HCT116 (cell line): ENCODE measurements at regions not wholly inside any gene's neighbourhood (a gene's known extent, or its start where the extent isn't known, plus 50 kb on each side); places are given as distances from the start of the nearest gene placed in this dataset.

Experiments used
- ATAC-seq: fragments of 200-7000 bp; cut with Tn5 transposase; 2 replicates; pipeline ENCODE4 v1.9.1; 2020; ENCODE audit warnings: mild to moderate bottlenecking, moderate library complexity
- BruUV-seq: library from RNA; stranded (reverse); fragments of 400-500 nt; replicated peaks from 2 replicates; lab custom pipeline; 2021; lab: Mats Ljungman, UMichigan
- CTCF ChIA-PET: fragments of 300-600 bp; sonication (Branson Sonifier 250); formaldehyde crosslinking; loops from one replicate; lab custom pipeline; 2021; ENCODE audit warnings: antibody characterized with exemption; lab: Charles Lee
- POLR2A ChIA-PET: fragments of 300-600, 350-600 bp; sonication (Branson Sonifier 250); formaldehyde crosslinking; loops from one replicate; lab custom pipeline; 2021; ENCODE audit warnings: antibody characterized with exemption; lab: Charles Lee
- RAD21 ChIA-PET, 2 experiments: fragments of 300-600 bp; sonication (Branson Sonifier 250); formaldehyde crosslinking; loops; one replicate each; lab custom pipeline; 2023; ENCODE audit warnings: low total read pairs in 2 of 2; ENCODE audit not compliant: uncharacterized antibody in 2 of 2, unreplicated experiment in 2 of 2, low non-redundant PET in 1 of 2; lab: Charles Lee
- DNase-seq: peaks from one replicate; pipeline ENCODE4 v3.0.0-alpha.2; 2010; ENCODE audit warnings: low read depth, low spot score
- H2AFZ ChIP-seq: fragments of 200-600 bp; shearing (Covaris generic), sonication (generic); 2 replicates; pipeline ENCODE4 v1.6.1; 2017; ENCODE audit warnings: low read depth, mixed run types, mixed read lengths, antibody characterized with exemption, low read length; ENCODE audit not compliant: poor library complexity, severe bottlenecking
- H3K27ac ChIP-seq: 2 replicates; pipeline ENCODE4 v1.5.1; 2012; ENCODE audit warnings: low read depth, low read length
- H3K27me3 ChIP-seq: fragments of 200-600 bp; sonication (generic); 2 replicates; pipeline ENCODE4 v1.6.1; 2016; ENCODE audit warnings: mixed run types, low read length, mixed read lengths; ENCODE audit not compliant: insufficient read depth
- H3K36me3 ChIP-seq, 2 experiments: fragments of 200-500 bp in 1 of 2; fragments of 200-600 bp in 1 of 2; sonication (Bioruptor generic) in 1 of 2; sonication (generic) in 1 of 2; 2 replicates each; pipeline versions ENCODE4 v1.5.1 to v1.6.1; 2014 to 2016; ENCODE audit warnings: low read length in 2 of 2, inconsistent platforms in 1 of 2, mixed read lengths in 1 of 2, mixed run types in 1 of 2; ENCODE audit not compliant: insufficient read depth in 2 of 2, control insufficient read depth in 1 of 2
- H3K4me1 ChIP-seq, 2 experiments: fragments of 200-600 bp in 1 of 2; sonication (generic) in 1 of 2; 2 replicates each; pipeline versions ENCODE4 v1.5.1 to v1.6.1; 2012 to 2017; ENCODE audit warnings: low read length in 2 of 2, inconsistent platforms in 1 of 2, mild to moderate bottlenecking in 1 of 2, mixed read lengths in 1 of 2, mixed run types in 1 of 2, moderate library complexity in 1 of 2; ENCODE audit not compliant: insufficient read depth in 2 of 2, control insufficient read depth in 1 of 2
- H3K4me2 ChIP-seq: fragments of 200-600 bp; sonication (generic); 2 replicates; pipeline ENCODE4 v1.6.1; 2017; ENCODE audit warnings: mixed run types, low read length, mixed read lengths
- H3K4me3 ChIP-seq, 2 experiments: fragments of 200-600 bp in 1 of 2; sonication (generic) in 1 of 2; replicated peaks in 1 of 2; 2 replicates each; pipeline ENCODE4 v1.5.1; 2011 to 2016; ENCODE audit warnings: low read length in 2 of 2, control low read depth in 1 of 2, low read depth in 1 of 2, mild to moderate bottlenecking in 1 of 2, mixed read lengths in 1 of 2, mixed run types in 1 of 2
- H3K79me2 ChIP-seq: fragments of 200-600 bp; sonication (generic); 2 replicates; pipeline ENCODE4 v1.6.1; 2017; ENCODE audit warnings: mild to moderate bottlenecking, mixed run types, low read length, moderate library complexity, mixed read lengths; ENCODE audit not compliant: insufficient read depth
- H3K9ac ChIP-seq: fragments of 200-600 bp; sonication (generic); 2 replicates; pipeline ENCODE4 v1.6.1; 2016; ENCODE audit warnings: low read length, mixed read lengths
- H3K9me2 ChIP-seq: fragments of 200-600 bp; sonication (generic), shearing (Covaris generic); 2 replicates; pipeline ENCODE4 v1.6.1; 2017; ENCODE audit warnings: mixed run types, mild to moderate bottlenecking, moderate library complexity; ENCODE audit not compliant: insufficient read depth
- H3K9me3 ChIP-seq, 2 experiments: fragments of 200-500 bp in 1 of 2; fragments of 200-600 bp in 1 of 2; sonication (Bioruptor generic) in 1 of 2; sonication (generic) in 1 of 2; 2 replicates each; pipeline ENCODE4 v1.6.1; 2014 to 2017; ENCODE audit warnings: low read length in 2 of 2, mixed read lengths in 2 of 2, inconsistent platforms in 1 of 2, low read depth in 1 of 2, mild to moderate bottlenecking in 1 of 2, mixed run types in 1 of 2, moderate library complexity in 1 of 2; ENCODE audit not compliant: control insufficient read depth in 1 of 2, insufficient read depth in 1 of 2
- H4K20me1 ChIP-seq: fragments of 200-600 bp; sonication (generic), shearing (Covaris generic); 2 replicates; pipeline ENCODE4 v1.6.1; 2017; ENCODE audit warnings: mixed run types, mild to moderate bottlenecking, moderate library complexity; ENCODE audit not compliant: insufficient read depth
- CBX3 ChIP-seq: IDR thresholded peaks from 2 replicates; pipeline ENCODE4 v1.6.1; 2012; ENCODE audit warnings: low read depth
- EZH2 ChIP-seq: fragments of 200-600 bp; sonication (generic); IDR thresholded peaks from 2 replicates; pipeline ENCODE4 v1.6.1; 2017; ENCODE audit warnings: antibody characterized with exemption, mixed run types
- POLR2AphosphoS5 ChIP-seq: IDR thresholded peaks from 2 replicates; pipeline ENCODE4 v1.6.1; 2011; ENCODE audit warnings: mild to moderate bottlenecking, low read depth, low read length, moderate library complexity
- REST ChIP-seq: IDR thresholded peaks from 2 replicates; pipeline ENCODE4 v1.6.1; 2012; ENCODE audit warnings: low read depth
- SIN3A ChIP-seq: IDR thresholded peaks from 2 replicates; pipeline ENCODE4 v1.6.1; 2012; ENCODE audit warnings: low read depth
- ZFX ChIP-seq: fragments of 450-650 bp; IDR thresholded peaks from 2 replicates; pipeline ENCODE4 v1.6.1; 2017
- intact Hi-C: fragments of 100-400 bp; cut with micrococcal nuclease; formaldehyde crosslinking; loops from 2 replicates; pipeline ENCODE4 v1.10.0; 2022

DNA sequence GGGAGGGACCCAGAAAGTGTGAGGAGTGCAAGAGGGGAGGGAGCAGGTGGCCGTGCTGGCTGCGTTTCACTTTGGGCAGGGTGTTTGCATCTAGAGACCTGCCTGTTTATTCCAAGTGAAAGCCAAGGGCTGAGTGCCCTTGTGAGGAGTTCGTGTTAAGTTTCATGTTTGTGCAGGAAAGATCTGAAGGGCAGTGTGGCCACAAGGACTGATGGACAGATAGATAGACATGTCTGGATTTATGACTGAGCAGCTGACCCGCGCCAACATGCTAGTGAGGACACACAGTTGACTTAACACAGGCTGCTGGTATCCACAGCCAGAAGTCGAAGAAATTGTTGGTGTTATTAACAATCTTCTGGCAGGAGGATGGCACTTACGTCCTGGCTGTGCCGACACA lies 387.6 kb upstream of the TNP1 start:
- DNase-seq, result no peak
- no peak overlapping the region for H3K4me3 ChIP-seq
- no peaks in the 10 kb centered on the region for H4K20me1 ChIP-seq
- TF ChIP-seq CBX3, result no peak
- TF ChIP-seq ZFX, result no peak
- no peak for TF ChIP-seq SIN3A
- no peak for TF ChIP-seq POLR2AphosphoS5
- no peak for TF ChIP-seq REST
- H3K9me3 ChIP-seq, result no peaks in the 10 kb centered on the region
- RAD21 ChIA-PET, result no interaction called here
- BruUV-seq, result no TSS peak
- no peak for ATAC-seq
- H3K27ac ChIP-seq, result no peak overlapping the region
- H3K27me3 ChIP-seq, result peaks cover 56% of the 10 kb centered on the region
- CTCF ChIA-PET, result no interaction called here
- H3K4me2 ChIP-seq, result no peak overlapping the region
- no peak overlapping the region for H3K9ac ChIP-seq
- H3K9me2 ChIP-seq, result no peaks in the 10 kb centered on the region
- no peaks in the 10 kb centered on the region for H3K4me1 ChIP-seq
- intact Hi-C loops, result no loop called here
- H3K36me3 ChIP-seq, result no peaks in the 10 kb centered on the region
- H2AFZ ChIP-seq, result no peak overlapping the region
- POLR2A ChIA-PET, result no interaction called here
- H3K79me2 ChIP-seq, result no peaks in the 10 kb centered on the region

- no peak overlapping the region for H3K9ac ChIP-seq
- ChIA-PET RAD21 (no interaction called here), POLR2A (no interaction called here), CTCF (no interaction called here)
- H3K9me3 ChIP-seq, result no peaks in the 10 kb centered on the region
- no peak for ATAC-seq
- no peaks in the 10 kb centered on the region for H3K9me2 ChIP-seq
- H4K20me1 ChIP-seq, result no peaks in the 10 kb centered on the region
- intact Hi-C loops, result no loop called here
- no TSS peak for BruUV-seq
- no peak overlapping the region for H2AFZ ChIP-seq
- H3K4me1 ChIP-seq, result no peaks in the 10 kb centered on the region
- H3K4me2 ChIP-seq, result no peak overlapping the region
- no peak for TF ChIP-seq POLR2AphosphoS5
- TF ChIP-seq EZH2, result no peak
- TF ChIP-seq, all 23 proteins: peak for 0
- peaks cover 43% of the 10 kb centered on the region for H3K27me3 ChIP-seq
- no peak overlapping the region for H3K27ac ChIP-seq
- H3K4me3 ChIP-seq, result no peak overlapping the region
- no peaks in the 10 kb centered on the region for H3K79me2 ChIP-seq
- H3K36me3 ChIP-seq, result no peaks in the 10 kb centered on the region
- DNase-seq, result no peak
Observed at GRCh38 chr2:217246108-217246507, 386.2 kb upstream of the TNP1 start.
